NB4 (cell line): ENCODE measurements at regions not wholly inside any gene's neighbourhood (a gene's known extent, or its start where the extent isn't known, plus 50 kb on each side); places are given as distances from the start of the nearest gene placed in this dataset.

Source experiments
- POLR2A ChIP-seq: IDR thresholded peaks from 2 replicates; pipeline ENCODE4 v1.6.1; 2011; ENCODE audit warnings: mild to moderate bottlenecking; ENCODE audit not compliant: insufficient read length; ENCODE audit errors: extremely low read depth
- TF ChIP-seq, protein P1 (sequence below): IDR thresholded peaks from one replicate; pipeline ENCODE4 v1.5.1; 2012; ENCODE audit warnings: low read depth, low read length
- TF ChIP-seq, protein P2 (sequence below): IDR thresholded peaks from 2 replicates; pipeline ENCODE4 v1.6.1; 2011; ENCODE audit warnings: low read depth, low read length

DNA sequence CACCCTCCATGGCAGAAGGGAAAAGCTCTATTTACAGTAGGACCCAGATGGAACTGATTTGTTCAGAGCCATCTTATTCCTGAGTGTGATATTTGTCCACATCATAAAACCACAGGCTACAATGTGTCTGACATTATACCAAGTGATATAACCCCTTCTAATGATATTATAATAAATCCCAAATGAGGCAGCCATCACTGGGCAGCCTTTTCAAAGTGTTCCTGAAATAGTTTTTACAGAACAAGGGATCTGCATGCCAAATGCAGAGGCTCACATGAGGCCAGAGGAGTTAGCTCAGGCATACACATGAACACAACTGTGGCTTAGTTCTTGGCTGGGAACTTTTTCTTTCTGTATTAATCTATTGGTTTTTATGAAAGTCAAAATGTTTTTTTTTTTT, 207.7 kb downstream of the MAFB start:
- TF ChIP-seq, protein P1, sequence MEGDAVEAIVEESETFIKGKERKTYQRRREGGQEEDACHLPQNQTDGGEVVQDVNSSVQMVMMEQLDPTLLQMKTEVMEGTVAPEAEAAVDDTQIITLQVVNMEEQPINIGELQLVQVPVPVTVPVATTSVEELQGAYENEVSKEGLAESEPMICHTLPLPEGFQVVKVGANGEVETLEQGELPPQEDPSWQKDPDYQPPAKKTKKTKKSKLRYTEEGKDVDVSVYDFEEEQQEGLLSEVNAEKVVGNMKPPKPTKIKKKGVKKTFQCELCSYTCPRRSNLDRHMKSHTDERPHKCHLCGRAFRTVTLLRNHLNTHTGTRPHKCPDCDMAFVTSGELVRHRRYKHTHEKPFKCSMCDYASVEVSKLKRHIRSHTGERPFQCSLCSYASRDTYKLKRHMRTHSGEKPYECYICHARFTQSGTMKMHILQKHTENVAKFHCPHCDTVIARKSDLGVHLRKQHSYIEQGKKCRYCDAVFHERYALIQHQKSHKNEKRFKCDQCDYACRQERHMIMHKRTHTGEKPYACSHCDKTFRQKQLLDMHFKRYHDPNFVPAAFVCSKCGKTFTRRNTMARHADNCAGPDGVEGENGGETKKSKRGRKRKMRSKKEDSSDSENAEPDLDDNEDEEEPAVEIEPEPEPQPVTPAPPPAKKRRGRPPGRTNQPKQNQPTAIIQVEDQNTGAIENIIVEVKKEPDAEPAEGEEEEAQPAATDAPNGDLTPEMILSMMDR = no peak
- TF ChIP-seq POLR2A = no peak
- TF ChIP-seq, protein P2, sequence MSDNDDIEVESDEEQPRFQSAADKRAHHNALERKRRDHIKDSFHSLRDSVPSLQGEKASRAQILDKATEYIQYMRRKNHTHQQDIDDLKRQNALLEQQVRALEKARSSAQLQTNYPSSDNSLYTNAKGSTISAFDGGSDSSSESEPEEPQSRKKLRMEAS = no peak
